Natural killer cell (primary cell): ENCODE measurements at regions not wholly inside any gene's neighbourhood (a gene's known extent, or its start where the extent isn't known, plus 50 kb on each side); places are given as distances from the start of the nearest gene placed in this dataset.

Experiments
- ATAC-seq, 3 donors: fragments of 150-1000 bp in 2 of 3; fragments of 200-7000 bp in 1 of 3; cut with Tn5 transposase; 1 replicate in 1 of 3; 2 replicates in 2 of 3; pipeline ENCODE4 v1.10.0; 2021; ENCODE audit warnings: mild to moderate bottlenecking in 2 of 3, moderate library complexity in 2 of 3
- DNase-seq, 2 donors: peaks; one replicate each; pipeline versions ENCODE4 v3.0.0 to v3.0.0-alpha.2; 2013 to 2021; ENCODE audit warnings: mixed read lengths in 1 of 2
- H3K27ac ChIP-seq: one replicate; pipeline ENCODE4 v1.5.1; 2013; ENCODE audit warnings: mild to moderate bottlenecking, low read length
- H3K27me3 ChIP-seq: one replicate; pipeline ENCODE4 v1.6.1; 2013; ENCODE audit warnings: low read length; ENCODE audit not compliant: control insufficient read depth, insufficient read depth
- H3K36me3 ChIP-seq: one replicate; pipeline ENCODE4 v1.6.1; 2013; ENCODE audit warnings: low read length; ENCODE audit not compliant: control insufficient read depth, insufficient read depth
- H3K4me1 ChIP-seq: one replicate; pipeline ENCODE4 v1.6.1; 2013; ENCODE audit warnings: low read length; ENCODE audit not compliant: control insufficient read depth, insufficient read depth
- H3K4me3 ChIP-seq: one replicate; pipeline ENCODE4 v1.5.1; 2013; ENCODE audit warnings: low read length
- H3K9me3 ChIP-seq: one replicate; pipeline ENCODE4 v1.6.1; 2013; ENCODE audit warnings: low read length; ENCODE audit not compliant: control insufficient read depth, insufficient read depth
- H3K27ac Mint-ChIP-seq, 2 donors: one replicate each; pipeline ENCODE4 v1.8.0; 2022; ENCODE audit warnings: mild to moderate bottlenecking in 2 of 2, mixed read lengths in 2 of 2, moderate library complexity in 1 of 2
- H3K27me3 Mint-ChIP-seq, 2 donors: one replicate each; pipeline ENCODE4 v1.8.0; 2022; ENCODE audit warnings: low read depth in 2 of 2, mixed read lengths in 2 of 2
- H3K36me3 Mint-ChIP-seq: one replicate; pipeline ENCODE4 v1.8.0; 2022; ENCODE audit warnings: mixed read lengths
- H3K4me1 Mint-ChIP-seq, 2 donors: one replicate each; pipeline ENCODE4 v1.8.0; 2022; ENCODE audit warnings: mixed read lengths in 2 of 2
- H3K4me3 Mint-ChIP-seq: one replicate; pipeline ENCODE4 v1.8.0; 2022; ENCODE audit warnings: mild to moderate bottlenecking, moderate library complexity, mixed read lengths
- H3K9me3 Mint-ChIP-seq, 2 donors: one replicate each; pipeline ENCODE4 v1.8.0; 2022; ENCODE audit warnings: mixed read lengths in 2 of 2
- WGBS: methylation state at CpG from one replicate; pipeline ENCODE4 v1.1.7; 2013; ENCODE audit warnings: missing lambda C conversion rate; ENCODE audit not compliant: insufficient coverage; 5-methylcytosine and 5-hydroxymethylcytosine counted together
- intact Hi-C: fragments of 100-400 bp; cut with micrococcal nuclease; formaldehyde crosslinking; loops from one replicate; pipeline ENCODE4 v1.14.2; 2022
- TF ChIP-seq, protein P1 (sequence below): fragments of 200-600 bp; IDR thresholded peaks from one replicate; pipeline ENCODE4 v1.8.0; 2022; ENCODE audit warnings: antibody characterized with exemption

DNA sequence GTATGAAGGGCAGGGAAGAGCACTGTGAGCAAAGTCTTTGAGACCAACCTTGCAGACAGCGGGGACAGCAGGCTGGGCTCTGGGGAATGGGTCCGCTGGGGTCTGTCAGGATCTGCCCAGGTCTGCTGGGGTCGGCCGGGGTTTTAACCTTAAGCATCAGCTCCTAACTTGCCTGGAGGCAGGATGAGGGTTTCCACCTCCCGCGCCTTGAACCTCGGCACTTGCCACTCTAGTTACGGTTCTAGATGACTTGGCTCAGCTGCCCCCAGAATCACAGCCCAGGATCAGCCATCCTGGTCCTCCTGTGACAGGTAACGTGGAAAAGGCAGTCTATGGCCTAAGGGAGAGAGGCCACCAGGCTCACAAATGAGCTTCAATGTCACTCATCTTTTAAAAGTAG, 50.4 kb upstream of the CACUL1 start:
- H3K4me3 Mint-ChIP-seq: no peak overlapping the region
- 90% methylated on average over 9 of the region's 9 CpGs for WGBS
- Histone ChIP-seq H3K4me3 (no peak overlapping the region), H3K4me1 (no peaks in the 10 kb centered on the region), H3K27ac (no peak overlapping the region), H3K9me3 (no peaks in the 10 kb centered on the region), H3K27me3 (no peaks in the 10 kb centered on the region), H3K36me3 (no peaks in the 10 kb centered on the region)
- peak in 1 of 2 donors; percentile 7 for DNase-seq
- no peaks in the 10 kb centered on the region for H3K36me3 Mint-ChIP-seq
- no peaks in the 10 kb centered on the region for H3K9me3 Mint-ChIP-seq
- intact Hi-C loops: no loop called here
- TF ChIP-seq, protein P1, sequence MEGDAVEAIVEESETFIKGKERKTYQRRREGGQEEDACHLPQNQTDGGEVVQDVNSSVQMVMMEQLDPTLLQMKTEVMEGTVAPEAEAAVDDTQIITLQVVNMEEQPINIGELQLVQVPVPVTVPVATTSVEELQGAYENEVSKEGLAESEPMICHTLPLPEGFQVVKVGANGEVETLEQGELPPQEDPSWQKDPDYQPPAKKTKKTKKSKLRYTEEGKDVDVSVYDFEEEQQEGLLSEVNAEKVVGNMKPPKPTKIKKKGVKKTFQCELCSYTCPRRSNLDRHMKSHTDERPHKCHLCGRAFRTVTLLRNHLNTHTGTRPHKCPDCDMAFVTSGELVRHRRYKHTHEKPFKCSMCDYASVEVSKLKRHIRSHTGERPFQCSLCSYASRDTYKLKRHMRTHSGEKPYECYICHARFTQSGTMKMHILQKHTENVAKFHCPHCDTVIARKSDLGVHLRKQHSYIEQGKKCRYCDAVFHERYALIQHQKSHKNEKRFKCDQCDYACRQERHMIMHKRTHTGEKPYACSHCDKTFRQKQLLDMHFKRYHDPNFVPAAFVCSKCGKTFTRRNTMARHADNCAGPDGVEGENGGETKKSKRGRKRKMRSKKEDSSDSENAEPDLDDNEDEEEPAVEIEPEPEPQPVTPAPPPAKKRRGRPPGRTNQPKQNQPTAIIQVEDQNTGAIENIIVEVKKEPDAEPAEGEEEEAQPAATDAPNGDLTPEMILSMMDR: no peak
- peaks cover 0 to 9% of the 10 kb centered on the region in 2 donors for H3K4me1 Mint-ChIP-seq
- H3K27me3 Mint-ChIP-seq: peaks cover 0 to 14% of the 10 kb centered on the region in 2 donors
- H3K27ac Mint-ChIP-seq: no peak overlapping the region
- ATAC-seq: no peak

DNA sequence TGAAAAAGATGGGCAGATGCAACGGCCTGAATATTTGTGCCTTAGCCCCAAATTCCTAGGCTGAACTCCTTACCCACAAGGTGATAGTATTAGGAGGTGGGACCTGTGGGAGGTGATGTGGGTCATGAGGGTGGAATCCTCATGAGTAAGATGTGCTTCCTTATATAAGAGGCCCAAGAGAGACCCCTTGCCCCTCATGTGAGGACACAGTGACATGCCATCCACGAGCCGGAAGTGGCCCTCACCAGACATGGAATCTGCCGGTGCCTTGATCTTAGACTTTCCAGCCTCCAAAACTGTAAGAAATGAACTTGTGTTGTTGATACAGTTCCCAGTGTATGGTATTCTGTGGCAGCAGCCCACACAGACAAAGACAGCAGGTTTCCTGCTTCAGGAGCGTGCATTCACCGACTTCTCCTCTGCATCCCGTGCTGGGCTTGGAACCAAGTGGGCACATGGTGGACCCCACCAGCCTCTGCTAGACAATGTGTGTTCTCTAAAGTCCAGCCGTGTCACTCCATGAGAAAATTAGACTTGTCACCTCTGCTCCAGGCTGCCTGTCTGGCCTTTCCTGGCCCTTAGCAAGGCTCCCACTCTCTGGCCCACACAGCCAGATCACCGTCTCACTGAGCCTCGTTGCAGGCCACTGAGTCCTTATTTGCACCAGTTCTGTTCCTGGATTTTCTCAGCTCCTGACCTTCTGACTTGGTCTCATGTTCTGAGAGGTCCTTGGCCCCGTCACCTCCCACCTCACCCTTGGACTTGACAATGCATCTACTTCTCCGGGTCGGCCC, 52.9 kb upstream of the CACUL1 start:
- ATAC-seq (no peak), DNase-seq (no peak)
- no peaks in the 10 kb centered on the region for H3K4me1 ChIP-seq
- no peaks in the 10 kb centered on the region for H3K36me3 ChIP-seq
- TF ChIP-seq, protein P1: no peak
- no peaks in the 10 kb centered on the region for H3K36me3 Mint-ChIP-seq
- peaks cover 0 to 6% of the 10 kb centered on the region in 2 donors for H3K27me3 Mint-ChIP-seq
- intact Hi-C loops: no loop called here
- no peak overlapping the region for H3K27ac Mint-ChIP-seq
- no peak overlapping the region for H3K4me3 ChIP-seq
- H3K9me3 ChIP-seq: no peaks in the 10 kb centered on the region
- no peak overlapping the region for H3K4me3 Mint-ChIP-seq
- peaks cover 0 to 9% of the 10 kb centered on the region in 2 donors for H3K4me1 Mint-ChIP-seq
- H3K27ac ChIP-seq: no peak overlapping the region
- 92% methylated on average over 13 of the region's 13 CpGs for WGBS
- no peaks in the 10 kb centered on the region for H3K27me3 ChIP-seq
- H3K9me3 Mint-ChIP-seq: no peaks in the 10 kb centered on the region

DNA sequence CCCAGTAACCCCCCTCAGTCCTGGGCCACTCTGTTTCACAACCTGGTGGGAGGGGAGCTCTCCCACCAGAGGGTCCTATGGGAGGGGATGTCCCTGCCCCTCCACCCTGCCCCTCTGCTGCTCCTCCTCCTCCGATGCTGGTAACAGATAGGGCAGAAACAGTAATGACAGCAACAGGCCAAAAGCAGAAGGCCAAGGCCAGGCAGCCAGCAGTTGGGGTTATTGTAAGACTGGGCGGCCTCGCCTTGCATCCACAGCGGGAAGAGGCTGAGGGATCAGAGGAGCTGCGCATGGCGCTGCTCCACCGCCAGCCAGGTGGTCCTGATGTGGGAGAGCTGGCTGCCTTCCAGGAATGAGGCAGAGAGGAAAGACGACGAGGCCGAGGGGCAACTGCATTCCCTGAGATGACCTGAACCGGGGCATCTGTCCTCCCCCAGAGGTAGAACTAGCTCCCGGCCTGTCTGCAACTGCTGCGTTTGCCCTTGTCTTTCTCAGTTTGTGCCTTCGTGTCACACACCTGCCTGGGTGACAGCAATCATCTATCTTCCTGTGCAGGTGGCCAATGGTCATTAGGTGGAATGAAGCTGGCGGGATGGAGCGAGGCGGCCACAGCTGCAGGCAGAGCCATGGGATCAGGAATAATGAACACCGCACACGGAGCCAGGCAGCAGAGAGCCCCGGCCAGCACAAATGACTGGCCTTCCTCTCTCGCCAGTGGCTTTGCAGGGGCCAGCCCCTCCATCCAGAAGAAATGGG, 54.0 kb upstream of the CACUL1 start:
- Histone ChIP-seq H3K4me3 (no peak overlapping the region), H3K36me3 (no peaks in the 10 kb centered on the region), H3K9me3 (no peaks in the 10 kb centered on the region), H3K4me1 (no peaks in the 10 kb centered on the region), H3K27ac (no peak overlapping the region), H3K27me3 (no peaks in the 10 kb centered on the region)
- TF ChIP-seq, protein P1: no peak
- H3K36me3 Mint-ChIP-seq: no peaks in the 10 kb centered on the region
- H3K27ac Mint-ChIP-seq: no peak overlapping the region
- no peaks in the 10 kb centered on the region for H3K9me3 Mint-ChIP-seq
- DNase-seq (no peak), ATAC-seq (no peak)
- H3K4me1 Mint-ChIP-seq: peaks cover 0 to 9% of the 10 kb centered on the region in 2 donors
- 93% methylated on average over 21 of the region's 21 CpGs for WGBS
- H3K27me3 Mint-ChIP-seq: peaks cover 3 to 10% of the 10 kb centered on the region in 2 donors
- intact Hi-C loops: no loop called here
- H3K4me3 Mint-ChIP-seq: no peak overlapping the region
